HG02981 (cell line): ENCODE measurements at regions not wholly inside any gene's neighbourhood (a gene's known extent, or its start where the extent isn't known, plus 50 kb on each side); places are given as distances from the start of the nearest gene placed in this dataset.

Experiments
- ATAC-seq: cut with Tn5 transposase; IDR thresholded peaks from one replicate; pipeline ENCODE4 v1.9.1; 2021; ENCODE audit warnings: mild to moderate bottlenecking, moderate library complexity; ENCODE audit not compliant: unreplicated experiment

GRCh38 chrX:39206399-39207145, 405.3 kb downstream of the MID1IP1 start:
- ATAC-seq: no peak

- no peak for ATAC-seq
These were observed 410.2 kb downstream of the MID1IP1 start for GRCh38 chrX:39211501-39211900.

DNA sequence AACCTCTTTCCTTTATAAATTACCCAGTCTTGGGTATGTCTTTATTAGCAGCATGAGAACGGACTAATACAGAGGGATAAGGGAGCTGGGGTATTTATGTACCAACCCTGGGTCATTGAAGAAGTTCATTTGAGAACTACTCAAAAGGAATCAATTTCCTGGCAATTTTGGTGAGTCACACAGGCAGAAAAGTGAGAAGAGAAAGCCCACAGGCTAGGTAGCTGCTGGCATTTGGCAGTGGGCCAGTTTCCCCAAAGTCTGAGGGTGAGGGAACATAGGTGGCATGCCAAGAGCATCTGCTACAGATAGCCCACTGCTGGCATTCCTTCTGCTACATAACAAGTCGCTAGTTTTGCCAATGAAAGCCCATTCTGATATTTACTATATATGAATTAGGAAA, 411.2 kb downstream of the MID1IP1 start:
- ATAC-seq: no peak

GRCh38 chrX:39214387-39215126, 413.3 kb downstream of the MID1IP1 start:
- ATAC-seq: no peak

GRCh38 chrX:39220952-39221351, 419.7 kb downstream of the MID1IP1 start:
- ATAC-seq: no peak

DNA sequence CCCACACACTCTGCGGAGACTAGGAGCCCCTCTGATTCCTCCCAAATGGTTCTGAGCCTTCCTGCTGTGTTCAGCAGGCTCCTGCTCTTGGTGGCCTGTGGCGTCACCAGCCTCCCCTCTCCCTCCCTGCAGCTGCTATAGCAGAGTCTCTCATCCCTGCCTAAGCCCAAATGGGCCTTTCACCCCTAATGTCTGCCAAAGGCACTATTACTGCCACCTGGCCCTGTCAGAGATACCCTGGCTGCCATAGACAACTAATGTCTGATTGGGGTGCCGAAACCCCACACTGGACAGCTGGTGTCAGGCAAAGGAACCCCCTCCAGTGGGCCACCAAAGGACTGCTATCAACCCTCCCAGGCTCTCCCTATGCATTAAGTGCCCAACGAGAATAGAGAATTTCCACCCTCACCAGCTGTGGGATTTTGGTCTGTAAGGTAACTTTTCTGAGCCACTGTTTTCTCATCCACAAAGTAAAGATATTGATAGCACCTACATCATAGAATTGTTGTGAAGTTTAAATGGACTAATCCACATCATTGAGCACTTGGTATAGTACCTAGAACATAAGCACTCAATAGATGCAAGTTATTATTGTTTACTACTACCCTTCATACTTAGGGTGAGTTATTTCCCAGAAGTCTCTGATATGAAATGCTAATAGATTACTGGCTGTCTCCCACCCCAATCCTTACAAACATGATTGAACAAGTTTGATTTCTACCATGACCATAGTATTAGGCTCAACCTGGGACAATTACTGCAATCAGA, 421.3 kb downstream of the MID1IP1 start:
- ATAC-seq: no peak

GRCh38 chrX:39226251-39226650, 425.0 kb downstream of the MID1IP1 start:
- no peak for ATAC-seq

DNA sequence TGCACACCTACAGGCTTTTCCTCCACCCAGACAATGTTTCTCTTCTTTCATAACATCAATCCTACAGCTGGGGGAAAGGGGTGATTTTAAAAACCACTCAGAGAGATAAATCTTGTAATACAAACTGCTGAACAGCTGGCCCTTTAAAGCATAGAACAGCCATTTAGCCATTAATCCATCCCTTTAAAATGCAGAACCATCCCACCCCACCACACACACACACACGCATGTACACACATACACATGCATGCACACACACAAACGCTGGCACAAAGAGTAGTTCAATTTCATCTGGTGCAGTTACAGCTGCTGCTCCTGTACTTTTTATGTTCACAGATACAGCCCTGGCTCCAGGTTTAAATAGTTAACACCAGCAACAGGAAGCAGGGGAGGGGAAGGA, 426.1 kb downstream of the MID1IP1 start:
- ATAC-seq: no peak

GRCh38 chrX:39238006-39238405, 436.7 kb downstream of the MID1IP1 start:
- no peak for ATAC-seq

DNA sequence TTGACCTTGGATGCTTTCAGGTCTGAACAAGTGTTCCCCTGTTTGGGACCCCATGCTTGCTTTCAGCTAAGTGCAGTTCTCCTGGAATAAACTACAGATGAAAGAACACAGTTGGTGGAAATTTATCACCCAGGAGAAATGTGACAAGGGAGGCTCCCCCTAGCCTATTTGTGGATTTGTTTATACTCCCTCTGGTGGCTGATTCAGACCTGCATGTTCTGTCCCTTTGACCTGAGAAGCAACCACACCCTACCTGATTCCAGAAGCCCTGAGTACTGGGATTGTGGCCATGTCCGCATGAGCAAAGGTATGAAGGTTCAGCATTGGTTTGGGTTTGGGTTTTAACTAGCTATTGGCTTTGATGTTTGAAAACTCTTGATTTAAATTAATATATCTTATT, 440.9 kb downstream of the MID1IP1 start:
- ATAC-seq: no peak

GRCh38 chrX:39244147-39244546, 442.9 kb downstream of the MID1IP1 start:
- ATAC-seq: no peak

GRCh38 chrX:39245024-39245423, 443.8 kb downstream of the MID1IP1 start:
- ATAC-seq: no peak

- ATAC-seq: no peak
These were observed 446.3 kb downstream of the MID1IP1 start for GRCh38 chrX:39247536-39247935.

- ATAC-seq: no peak
These were observed 447.1 kb downstream of the MID1IP1 start for GRCh38 chrX:39248330-39248729.

- ATAC-seq: no peak
These were observed 448.7 kb downstream of the MID1IP1 start for GRCh38 chrX:39249999-39250398.

GRCh38 chrX:39251995-39252394, 450.7 kb downstream of the MID1IP1 start:
- ATAC-seq: no peak

DNA sequence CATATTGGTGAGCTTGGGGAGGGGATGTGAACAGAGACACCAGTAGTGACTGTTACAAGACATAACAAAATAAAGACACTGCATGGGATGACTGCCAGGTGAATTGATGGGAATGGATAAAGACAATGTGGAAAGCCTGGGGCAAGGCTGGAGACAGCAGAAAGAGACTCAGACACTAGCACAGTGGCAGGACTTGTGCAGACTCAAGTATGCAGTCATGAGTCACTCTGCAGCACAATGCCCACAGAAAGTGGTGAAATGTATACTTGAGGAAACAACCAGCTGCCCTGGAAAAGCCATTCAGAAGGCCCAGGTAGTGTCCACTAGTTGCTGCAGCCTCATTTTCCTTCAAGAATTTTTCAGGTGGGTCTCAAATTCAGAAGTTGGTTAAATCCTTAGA, 452.3 kb downstream of the MID1IP1 start:
- ATAC-seq: no peak

DNA sequence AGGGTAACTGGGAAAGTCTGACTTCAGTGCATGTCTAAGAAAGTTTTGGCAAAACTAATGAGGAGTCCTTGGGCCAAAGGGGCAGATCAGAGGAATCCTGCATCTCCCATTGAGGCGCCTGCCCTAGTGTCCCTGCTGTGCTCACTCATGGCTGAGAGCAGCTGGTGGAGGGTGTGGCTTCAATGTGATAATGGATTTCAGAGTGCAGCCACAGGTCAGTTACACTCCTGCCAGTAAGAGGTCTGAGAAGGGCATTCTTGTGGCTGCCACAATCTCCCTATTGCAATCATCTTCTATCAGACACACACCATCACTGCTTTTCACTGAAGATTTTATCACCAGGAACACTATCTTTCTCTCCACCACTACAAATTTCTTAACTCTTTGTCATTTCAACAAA, 457.1 kb downstream of the MID1IP1 start:
- ATAC-seq: no peak

GRCh38 chrX:39260965-39261364, 459.7 kb downstream of the MID1IP1 start:
- ATAC-seq: no peak

DNA sequence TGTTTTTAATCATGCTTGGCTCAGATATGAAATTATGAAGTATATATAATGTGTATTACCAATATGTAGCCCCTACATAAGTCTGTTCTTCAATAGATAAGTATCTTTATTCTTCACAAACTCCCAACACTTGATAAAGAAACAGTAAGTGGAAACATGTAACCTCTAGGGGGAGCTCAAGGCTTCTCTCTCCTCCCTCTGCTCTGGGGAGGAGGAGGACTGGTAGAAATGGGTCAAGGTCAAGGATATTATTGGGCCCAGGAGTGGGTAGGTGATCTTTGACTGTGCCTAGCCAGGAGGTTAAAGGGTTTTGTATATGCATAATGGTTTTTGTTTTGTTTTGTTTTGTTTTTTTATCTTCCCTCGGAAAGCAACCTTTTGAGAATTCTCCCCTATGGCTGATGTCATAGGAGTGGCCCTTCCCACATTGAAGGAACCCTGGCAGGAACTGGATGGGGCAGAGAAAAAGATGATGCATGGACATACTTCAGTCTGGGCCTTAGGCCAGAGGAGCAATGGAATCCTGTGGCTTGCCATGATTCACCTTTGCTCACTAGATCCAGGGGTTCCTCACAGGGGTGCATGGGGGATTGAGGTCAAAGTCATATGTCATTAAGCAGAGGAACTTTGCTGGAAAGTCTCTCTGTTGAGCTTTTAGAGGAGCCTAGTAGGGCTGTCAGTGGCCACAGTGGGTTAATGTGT, 460.3 kb downstream of the MID1IP1 start:
- ATAC-seq: no peak

- ATAC-seq: no peak
These were observed 461.4 kb downstream of the MID1IP1 start for GRCh38 chrX:39262641-39263040.
